MCF 10A (cell line): ENCODE measurements at regions not wholly inside any gene's neighbourhood (a gene's known extent, or its start where the extent isn't known, plus 50 kb on each side); places are given as distances from the start of the nearest gene placed in this dataset.

Experiments
- BruUV-seq: library from RNA; stranded (reverse); fragments of 400-500 nt; replicated peaks from 2 replicates; lab custom pipeline; 2021; lab: Mats Ljungman, UMichigan
- CTCF ChIA-PET: fragments of 300-600 bp; sonication (Branson Sonifier 250); formaldehyde crosslinking; extraction: SDS; loops from one replicate; lab custom pipeline; 2021; ENCODE audit warnings: antibody characterized with exemption, inconsistent platforms; lab: Yijun Ruan, JAX
- POLR2A ChIA-PET: fragments of 300-600, 350-650 bp; sonication (Branson Sonifier 250); formaldehyde crosslinking; extraction: SDS; loops from one replicate; lab custom pipeline; 2020; ENCODE audit warnings: antibody characterized with exemption, inconsistent platforms; lab: Yijun Ruan, JAX
- DNase-seq: peaks from one replicate; pipeline ENCODE4 v3.0.0-alpha.2; 2018; ENCODE audit not compliant: unreplicated experiment
- H3K27ac Mint-ChIP-seq: one replicate; pipeline ENCODE4 v1.8.0; 2022; ENCODE audit warnings: mild to moderate bottlenecking, low read depth, mixed read lengths; ENCODE audit not compliant: unreplicated experiment
- H3K27me3 Mint-ChIP-seq: one replicate; pipeline ENCODE4 v1.8.0; 2022; ENCODE audit warnings: mixed read lengths; ENCODE audit not compliant: insufficient read depth, unreplicated experiment
- H3K36me3 Mint-ChIP-seq: one replicate; pipeline ENCODE4 v1.8.0; 2022; ENCODE audit warnings: mild to moderate bottlenecking, moderate library complexity, mixed read lengths; ENCODE audit not compliant: insufficient read depth, unreplicated experiment
- H3K4me1 Mint-ChIP-seq: one replicate; pipeline ENCODE4 v1.8.0; 2022; ENCODE audit warnings: mixed read lengths; ENCODE audit not compliant: insufficient read depth, unreplicated experiment
- H3K4me3 Mint-ChIP-seq: one replicate; pipeline ENCODE4 v1.8.0; 2022; ENCODE audit warnings: mild to moderate bottlenecking, moderate library complexity, mixed read lengths; ENCODE audit not compliant: unreplicated experiment
- H3K9me3 Mint-ChIP-seq: one replicate; pipeline ENCODE4 v1.8.0; 2022; ENCODE audit warnings: mixed read lengths; ENCODE audit not compliant: unreplicated experiment
- intact Hi-C: fragments of 100-400 bp; cut with micrococcal nuclease; formaldehyde crosslinking; loops from 2 replicates; pipeline ENCODE4 v1.14.1; 2022
- TF ChIP-seq, protein P1 (sequence below): fragments of 200-600 bp; IDR thresholded peaks from one replicate; pipeline ENCODE4 v1.8.0; 2022; ENCODE audit warnings: antibody characterized with exemption, mild to moderate bottlenecking; ENCODE audit not compliant: unreplicated experiment

DNA sequence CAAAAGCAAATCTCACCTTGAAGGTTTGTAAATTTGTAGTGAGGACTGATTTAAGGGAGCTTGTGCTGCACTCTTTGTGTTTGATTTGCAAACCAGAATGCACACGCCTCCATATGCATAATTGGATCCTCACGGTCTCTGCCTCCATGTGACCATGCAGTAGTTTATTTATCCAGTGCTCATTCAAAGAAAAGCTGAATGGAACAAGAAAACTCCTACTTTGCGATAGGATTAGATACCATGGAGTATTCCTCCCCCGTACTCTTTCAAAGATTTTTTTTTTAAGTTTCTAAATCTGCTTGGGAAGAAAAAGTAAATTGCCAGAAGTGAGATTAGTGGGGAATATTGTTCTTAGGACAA lies 290.4 kb upstream of the TUT7 start:
- TF ChIP-seq, protein P1, sequence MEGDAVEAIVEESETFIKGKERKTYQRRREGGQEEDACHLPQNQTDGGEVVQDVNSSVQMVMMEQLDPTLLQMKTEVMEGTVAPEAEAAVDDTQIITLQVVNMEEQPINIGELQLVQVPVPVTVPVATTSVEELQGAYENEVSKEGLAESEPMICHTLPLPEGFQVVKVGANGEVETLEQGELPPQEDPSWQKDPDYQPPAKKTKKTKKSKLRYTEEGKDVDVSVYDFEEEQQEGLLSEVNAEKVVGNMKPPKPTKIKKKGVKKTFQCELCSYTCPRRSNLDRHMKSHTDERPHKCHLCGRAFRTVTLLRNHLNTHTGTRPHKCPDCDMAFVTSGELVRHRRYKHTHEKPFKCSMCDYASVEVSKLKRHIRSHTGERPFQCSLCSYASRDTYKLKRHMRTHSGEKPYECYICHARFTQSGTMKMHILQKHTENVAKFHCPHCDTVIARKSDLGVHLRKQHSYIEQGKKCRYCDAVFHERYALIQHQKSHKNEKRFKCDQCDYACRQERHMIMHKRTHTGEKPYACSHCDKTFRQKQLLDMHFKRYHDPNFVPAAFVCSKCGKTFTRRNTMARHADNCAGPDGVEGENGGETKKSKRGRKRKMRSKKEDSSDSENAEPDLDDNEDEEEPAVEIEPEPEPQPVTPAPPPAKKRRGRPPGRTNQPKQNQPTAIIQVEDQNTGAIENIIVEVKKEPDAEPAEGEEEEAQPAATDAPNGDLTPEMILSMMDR = no peak
- no peaks in the 10 kb centered on the region for H3K4me1 Mint-ChIP-seq
- no peaks in the 10 kb centered on the region for H3K36me3 Mint-ChIP-seq
- no peaks in the 10 kb centered on the region for H3K9me3 Mint-ChIP-seq
- no peak overlapping the region for H3K4me3 Mint-ChIP-seq
- intact Hi-C loops = no loop called here
- no peak overlapping the region for H3K27ac Mint-ChIP-seq
- BruUV-seq = no TSS peak
- H3K27me3 Mint-ChIP-seq = no peaks in the 10 kb centered on the region
- no peak for DNase-seq
- CTCF ChIA-PET = interaction anchor here (0.6 to 1.3 kb wide), 2 partner anchors 157 to 166 kb away, joined by 3 to 4 read pairs; no protein-coding TSS in a partner anchor
- POLR2A ChIA-PET = no interaction called here

DNA sequence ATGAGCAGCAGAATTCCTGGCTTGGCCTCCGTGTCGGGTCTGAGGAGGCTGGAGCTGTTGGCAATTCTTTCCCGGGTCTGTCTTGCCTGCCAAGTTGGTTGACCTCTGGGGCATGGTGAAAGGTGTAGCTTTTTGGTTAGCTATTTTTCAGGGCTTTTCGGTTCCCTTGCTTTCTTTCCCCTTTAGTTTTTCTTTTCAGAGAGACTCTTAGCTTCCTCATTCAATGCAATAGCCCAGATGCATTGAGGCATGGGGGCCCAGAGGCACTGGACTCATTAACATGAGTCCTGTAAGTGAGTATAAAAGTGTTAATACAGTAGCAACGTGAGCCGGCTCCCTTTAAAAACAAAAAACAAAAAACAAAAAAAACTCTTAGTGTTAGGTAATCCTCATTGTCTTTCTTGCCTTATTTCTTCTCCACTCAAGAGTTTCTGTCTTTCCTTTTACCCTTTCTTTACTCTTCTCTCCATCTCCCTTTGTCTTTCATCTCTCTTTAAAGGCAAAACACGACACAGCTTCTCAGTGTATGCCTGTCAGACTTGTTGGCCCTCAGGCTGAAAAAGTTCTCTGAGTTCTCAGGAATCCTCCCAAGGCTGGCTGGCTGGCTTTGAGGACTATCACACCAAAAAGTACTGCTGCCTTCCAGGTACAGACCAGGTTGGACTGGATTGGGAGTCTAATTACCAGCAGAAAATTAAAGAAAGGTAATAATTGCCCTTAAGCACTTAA lies 289.9 kb upstream of the TUT7 start:
- no peaks in the 10 kb centered on the region for H3K36me3 Mint-ChIP-seq
- no peaks in the 10 kb centered on the region for H3K9me3 Mint-ChIP-seq
- ChIA-PET CTCF (interaction anchor here (0.6 kb wide), 2 partner anchors 166 to 227 kb away, joined by 3 to 4 read pairs; no protein-coding TSS in a partner anchor), POLR2A (no interaction called here)
- no peak overlapping the region for H3K4me3 Mint-ChIP-seq
- H3K27ac Mint-ChIP-seq = no peak overlapping the region
- TF ChIP-seq, protein P1 = no peak
- no peaks in the 10 kb centered on the region for H3K27me3 Mint-ChIP-seq
- no peak for DNase-seq
- intact Hi-C loops = no loop called here
- BruUV-seq = no TSS peak
- no peaks in the 10 kb centered on the region for H3K4me1 Mint-ChIP-seq

DNA sequence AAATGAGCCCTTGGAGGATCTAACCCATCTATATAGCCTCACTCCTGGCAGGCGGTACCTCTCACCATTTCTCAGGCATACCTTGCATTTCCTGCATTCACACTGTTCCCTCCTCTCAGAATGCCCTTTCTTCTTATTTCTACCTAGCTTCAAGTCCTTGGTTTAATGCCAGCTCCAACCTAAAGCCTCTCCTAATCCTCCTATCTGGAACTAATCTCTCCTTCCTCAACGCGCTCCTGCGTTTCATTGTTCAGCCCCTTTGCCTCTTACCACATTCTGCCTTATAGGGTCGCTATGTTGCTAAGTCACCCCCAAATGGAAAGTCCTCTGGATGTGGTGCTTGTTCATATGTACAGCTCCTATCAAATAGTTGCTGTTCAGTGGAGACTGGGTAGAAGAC lies 288.5 kb upstream of the TUT7 start:
- POLR2A ChIA-PET = no interaction called here
- H3K27ac Mint-ChIP-seq = no peak overlapping the region
- no peaks in the 10 kb centered on the region for H3K4me1 Mint-ChIP-seq
- no peaks in the 10 kb centered on the region for H3K36me3 Mint-ChIP-seq
- TF ChIP-seq, protein P1 = no peak
- CTCF ChIA-PET = interaction anchor here (0.9 kb wide), 1 partner anchor 305 kb away, joined by 4 read pairs; the partner anchor contains the start of gene GAS1
- no peaks in the 10 kb centered on the region for H3K27me3 Mint-ChIP-seq
- DNase-seq = no peak
- intact Hi-C loops = no loop called here
- no peak overlapping the region for H3K4me3 Mint-ChIP-seq
- no TSS peak for BruUV-seq
- no peaks in the 10 kb centered on the region for H3K9me3 Mint-ChIP-seq

DNA sequence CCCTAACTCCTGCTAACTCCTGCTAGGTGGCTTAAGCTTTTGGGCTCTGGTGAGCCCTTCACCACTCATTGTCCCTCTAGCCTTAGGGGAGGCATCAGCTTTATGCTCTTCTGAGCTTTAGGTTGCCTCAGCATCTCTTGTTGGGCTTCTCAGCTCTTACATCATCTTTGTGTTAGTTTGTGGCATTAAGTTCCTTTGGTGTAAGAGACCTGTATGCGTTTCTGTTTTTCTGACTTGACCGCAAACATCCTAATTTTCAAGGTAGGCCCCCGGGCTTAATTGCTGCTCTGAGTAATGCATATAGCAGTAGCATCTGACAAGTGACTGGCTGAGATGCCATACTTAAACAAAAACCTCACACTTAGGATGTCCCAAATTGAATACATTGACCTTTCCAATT lies 287.8 kb upstream of the TUT7 start:
- intact Hi-C loops = no loop called here
- Mint-ChIP-seq H3K4me3 (no peak overlapping the region), H3K36me3 (no peaks in the 10 kb centered on the region), H3K27ac (no peak overlapping the region), H3K4me1 (no peaks in the 10 kb centered on the region), H3K27me3 (no peaks in the 10 kb centered on the region), H3K9me3 (no peaks in the 10 kb centered on the region)
- CTCF ChIA-PET = interaction anchor here (0.9 kb wide), 1 partner anchor 306 kb away, joined by 4 read pairs; the partner anchor contains the start of gene GAS1
- TF ChIP-seq, protein P1 = no peak
- DNase-seq = no peak
- POLR2A ChIA-PET = no interaction called here
- BruUV-seq = no TSS peak
